H9 (cell line): ENCODE measurements at regions not wholly inside any gene's neighbourhood (a gene's known extent, or its start where the extent isn't known, plus 50 kb on each side); places are given as distances from the start of the nearest gene placed in this dataset.

ENCODE experiments used
- DNase-seq: peaks from one replicate; pipeline ENCODE4 v3.0.0-alpha.2; 2017
- H2AFZ ChIP-seq: one replicate; pipeline ENCODE4 v1.6.1; 2013; ENCODE audit warnings: mild to moderate bottlenecking, low read length, control low read depth, moderate library complexity
- H2AK5ac ChIP-seq: 2 replicates; pipeline ENCODE4 v1.6.1; 2013; ENCODE audit warnings: low read length, control low read depth, mixed read lengths; ENCODE audit not compliant: insufficient read length
- H2BK120ac ChIP-seq: one replicate; pipeline ENCODE4 v1.6.1; 2013; ENCODE audit warnings: low read depth, mild to moderate bottlenecking, low read length, control low read depth, inconsistent platforms; ENCODE audit not compliant: poor library complexity, severe bottlenecking
- H2BK12ac ChIP-seq: 2 replicates; pipeline ENCODE4 v1.6.1; 2013; ENCODE audit warnings: low read length, control low read depth, mixed read lengths, low read depth; ENCODE audit not compliant: insufficient read length
- H2BK15ac ChIP-seq: 2 replicates; pipeline ENCODE4 v1.6.1; 2013; ENCODE audit warnings: low read depth, low read length, control low read depth
- H2BK20ac ChIP-seq: one replicate; pipeline ENCODE4 v1.6.1; 2013; ENCODE audit warnings: low read depth, mild to moderate bottlenecking, low read length, control low read depth, inconsistent platforms; ENCODE audit not compliant: poor library complexity, severe bottlenecking
- H2BK5ac ChIP-seq: 2 replicates; pipeline ENCODE4 v1.6.1; 2013; ENCODE audit warnings: low read length, control low read depth, mixed read lengths; ENCODE audit not compliant: insufficient read length
- H3K14ac ChIP-seq: 2 replicates; pipeline ENCODE4 v1.6.1; 2013; ENCODE audit warnings: low read length, control low read depth; ENCODE audit not compliant: insufficient read depth
- H3K18ac ChIP-seq: 2 replicates; pipeline ENCODE4 v1.6.1; 2013; ENCODE audit warnings: low read depth, mild to moderate bottlenecking, mixed read lengths, low read length, control low read depth; ENCODE audit not compliant: insufficient read length
- H3K23ac ChIP-seq: 2 replicates; pipeline ENCODE4 v1.6.1; 2013; ENCODE audit warnings: low read length, control low read depth, mixed read lengths, low read depth; ENCODE audit not compliant: insufficient read length
- H3K23me2 ChIP-seq: 2 replicates; pipeline ENCODE4 v1.6.1; 2013; ENCODE audit warnings: low read depth, mild to moderate bottlenecking, mixed read lengths, low read length, control low read depth; ENCODE audit not compliant: insufficient read length, poor library complexity, severe bottlenecking
- H3K27ac ChIP-seq: 2 replicates; pipeline ENCODE4 v1.5.1; 2013; ENCODE audit warnings: low read length, control low read depth, mixed read lengths, low read depth; ENCODE audit not compliant: insufficient read length
- H3K27me3 ChIP-seq: 2 replicates; pipeline ENCODE4 v1.6.1; 2013; ENCODE audit warnings: low read length, control low read depth, inconsistent platforms; ENCODE audit not compliant: insufficient read depth
- H3K4ac ChIP-seq: 2 replicates; pipeline ENCODE4 v1.6.1; 2013; ENCODE audit warnings: low read depth, mild to moderate bottlenecking, control low read depth, inconsistent platforms, low read length, moderate library complexity
- H3K4me1 ChIP-seq: 2 replicates; pipeline ENCODE4 v1.6.1; 2013; ENCODE audit warnings: low read length, control low read depth, inconsistent platforms; ENCODE audit not compliant: insufficient read depth
- H3K4me2 ChIP-seq: 2 replicates; pipeline ENCODE4 v1.6.1; 2013; ENCODE audit warnings: low read length, control low read depth, mixed read lengths; ENCODE audit not compliant: insufficient read length, insufficient read depth
- H3K56ac ChIP-seq: 2 replicates; pipeline ENCODE4 v1.6.1; 2013; ENCODE audit warnings: low read depth, mild to moderate bottlenecking, mixed read lengths, low read length, control low read depth; ENCODE audit not compliant: insufficient read length
- H3K79me1 ChIP-seq: 2 replicates; pipeline ENCODE4 v1.6.1; 2013; ENCODE audit warnings: low read depth, mild to moderate bottlenecking, moderate library complexity, low read length, control low read depth, inconsistent platforms; ENCODE audit not compliant: insufficient read depth, poor library complexity, severe bottlenecking
- H3K79me2 ChIP-seq: 2 replicates; pipeline ENCODE4 v1.6.1; 2013; ENCODE audit warnings: low read length, control low read depth, inconsistent platforms; ENCODE audit not compliant: insufficient read depth
- H3K9ac ChIP-seq: 2 replicates; pipeline ENCODE4 v1.6.1; 2013; ENCODE audit warnings: low read length, control low read depth, mixed read lengths; ENCODE audit not compliant: insufficient read length; ENCODE audit errors: extremely low read depth
- H3K9me3 ChIP-seq: one replicate; pipeline ENCODE4 v1.6.1; 2013; ENCODE audit warnings: low read depth, low read length, inconsistent platforms; ENCODE audit not compliant: control insufficient read depth
- H3T11ph ChIP-seq: one replicate; pipeline ENCODE4 v1.6.1; 2013; ENCODE audit warnings: mild to moderate bottlenecking, low read length, control low read depth, inconsistent platforms
- H4K20me1 ChIP-seq: one replicate; pipeline ENCODE4 v1.6.1; 2013; ENCODE audit not compliant: control insufficient read depth, insufficient read length, insufficient read depth
- H4K5ac ChIP-seq: 2 replicates; pipeline ENCODE4 v1.6.1; 2013; ENCODE audit warnings: low read depth, mild to moderate bottlenecking, mixed read lengths, low read length, control low read depth; ENCODE audit not compliant: insufficient read length
- H4K8ac ChIP-seq: replicated peaks from 2 replicates; pipeline ENCODE4 v1.6.1; 2013; ENCODE audit warnings: low read length, control low read depth, mixed read lengths, low read depth; ENCODE audit not compliant: insufficient read length
- H4K91ac ChIP-seq: 2 replicates; pipeline ENCODE4 v1.6.1; 2013; ENCODE audit warnings: low read depth, mild to moderate bottlenecking, moderate library complexity, mixed read lengths, low read length, control low read depth; ENCODE audit not compliant: insufficient read length
- H3K27ac Mint-ChIP-seq, 3 experiments: 2 replicates in 2 of 3; 3 replicates in 1 of 3; pipeline ENCODE4 v1.8.0; 2020 to 2021; ENCODE audit warnings: mixed read lengths in 3 of 3, mild to moderate bottlenecking in 1 of 3, moderate library complexity in 1 of 3
- H3K27me3 Mint-ChIP-seq: 2 replicates; pipeline ENCODE4 v1.8.0; 2021; ENCODE audit warnings: low read depth, mild to moderate bottlenecking, moderate library complexity, mixed read lengths
- H3K36me3 Mint-ChIP-seq, 3 experiments: 2 replicates in 2 of 3; 3 replicates in 1 of 3; pipeline ENCODE4 v1.8.0; 2020 to 2021; ENCODE audit warnings: low read depth in 3 of 3, mixed read lengths in 3 of 3; ENCODE audit not compliant: insufficient read depth in 1 of 3
- H3K4me1 Mint-ChIP-seq, 2 experiments: 2 replicates each; pipeline ENCODE4 v1.8.0; 2020; ENCODE audit warnings: mixed read lengths in 2 of 2
- H3K4me3 Mint-ChIP-seq, 2 experiments: 2 replicates in 1 of 2; 3 replicates in 1 of 2; pipeline ENCODE4 v1.8.0; 2020 to 2021; ENCODE audit warnings: mild to moderate bottlenecking in 2 of 2, mixed read lengths in 2 of 2, moderate library complexity in 1 of 2
- H3K9me3 Mint-ChIP-seq, 2 experiments: 2 replicates in 1 of 2; 3 replicates in 1 of 2; pipeline ENCODE4 v1.8.0; 2020; ENCODE audit warnings: mild to moderate bottlenecking in 2 of 2, mixed read lengths in 2 of 2, moderate library complexity in 1 of 2
- TF ChIP-seq, protein P1 (sequence below): fragments of 200-600 bp; sonication (generic); conservative IDR thresholded peaks from 3 replicates; pipeline ENCODE4 v1.8.0; 2021; ENCODE audit warnings: antibody characterized with exemption, mild to moderate bottlenecking

DNA sequence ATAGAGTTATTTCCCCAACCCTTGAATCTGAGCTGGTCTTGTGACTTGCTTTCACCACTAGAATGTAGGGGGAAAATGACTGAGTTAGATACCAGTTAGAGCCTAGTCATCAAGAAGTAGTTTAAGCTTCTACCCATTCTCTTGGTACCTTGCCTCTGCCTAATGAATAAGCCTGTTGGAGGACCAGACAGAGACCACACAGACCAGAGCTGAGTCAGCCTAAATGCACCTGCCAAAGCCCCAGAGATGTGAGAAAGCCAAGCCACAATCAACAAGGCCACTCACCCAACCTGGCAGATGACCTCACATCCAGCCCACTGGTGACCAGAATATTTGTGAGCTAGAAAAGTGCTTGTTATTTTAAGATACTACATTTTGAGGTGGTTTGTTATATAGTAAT is 85.2 kb upstream of the DCLK2 start:
- peaks cover 0 to 5% of the 10 kb centered on the region in 2 experiments; a peak in 1 of 4 replicates for H3K4me1 Mint-ChIP-seq
- no peaks in the 10 kb centered on the region for H3K79me2 ChIP-seq
- no peaks in the 10 kb centered on the region for H3K27me3 ChIP-seq
- no peak overlapping the region for H2AK5ac ChIP-seq
- H3K9me3 Mint-ChIP-seq = no peaks in the 10 kb centered on the region
- no peak overlapping the region for H4K5ac ChIP-seq
- H2BK120ac ChIP-seq = no peak overlapping the region
- no peak overlapping the region; a peak in 1 of 7 replicates for H3K27ac Mint-ChIP-seq
- no peaks in the 10 kb centered on the region; the same call in 1 of the 2 replicates for H3K4me1 ChIP-seq
- no peak overlapping the region for H3K27ac ChIP-seq
- no peak overlapping the region for H2BK20ac ChIP-seq
- no peak overlapping the region for H2BK12ac ChIP-seq
- no peak overlapping the region for H3K4me3 Mint-ChIP-seq
- H3K9ac ChIP-seq = no peak overlapping the region
- TF ChIP-seq, protein P1, sequence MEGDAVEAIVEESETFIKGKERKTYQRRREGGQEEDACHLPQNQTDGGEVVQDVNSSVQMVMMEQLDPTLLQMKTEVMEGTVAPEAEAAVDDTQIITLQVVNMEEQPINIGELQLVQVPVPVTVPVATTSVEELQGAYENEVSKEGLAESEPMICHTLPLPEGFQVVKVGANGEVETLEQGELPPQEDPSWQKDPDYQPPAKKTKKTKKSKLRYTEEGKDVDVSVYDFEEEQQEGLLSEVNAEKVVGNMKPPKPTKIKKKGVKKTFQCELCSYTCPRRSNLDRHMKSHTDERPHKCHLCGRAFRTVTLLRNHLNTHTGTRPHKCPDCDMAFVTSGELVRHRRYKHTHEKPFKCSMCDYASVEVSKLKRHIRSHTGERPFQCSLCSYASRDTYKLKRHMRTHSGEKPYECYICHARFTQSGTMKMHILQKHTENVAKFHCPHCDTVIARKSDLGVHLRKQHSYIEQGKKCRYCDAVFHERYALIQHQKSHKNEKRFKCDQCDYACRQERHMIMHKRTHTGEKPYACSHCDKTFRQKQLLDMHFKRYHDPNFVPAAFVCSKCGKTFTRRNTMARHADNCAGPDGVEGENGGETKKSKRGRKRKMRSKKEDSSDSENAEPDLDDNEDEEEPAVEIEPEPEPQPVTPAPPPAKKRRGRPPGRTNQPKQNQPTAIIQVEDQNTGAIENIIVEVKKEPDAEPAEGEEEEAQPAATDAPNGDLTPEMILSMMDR = no peak
- no peak overlapping the region for H3T11ph ChIP-seq
- no peak overlapping the region for H3K14ac ChIP-seq
- no peaks in the 10 kb centered on the region for H3K79me1 ChIP-seq
- H2BK5ac ChIP-seq = no peak overlapping the region
- H2AFZ ChIP-seq = no peak overlapping the region
- no peaks in the 10 kb centered on the region for H3K9me3 ChIP-seq
- no peaks in the 10 kb centered on the region for H3K27me3 Mint-ChIP-seq
- no peak overlapping the region for H3K4me2 ChIP-seq
- H3K18ac ChIP-seq = no peak overlapping the region
- no peaks in the 10 kb centered on the region for H4K20me1 ChIP-seq
- no peaks in the 10 kb centered on the region for H3K23me2 ChIP-seq
- H4K8ac ChIP-seq = no peak overlapping the region
- no peak overlapping the region for H4K91ac ChIP-seq
- H3K56ac ChIP-seq = no peak overlapping the region
- H3K36me3 Mint-ChIP-seq = no peaks in the 10 kb centered on the region
- no peak overlapping the region for H3K4ac ChIP-seq
- H2BK15ac ChIP-seq = no peak overlapping the region
- H3K23ac ChIP-seq = no peak overlapping the region
- DNase-seq = no peak
